ENCODE measurements at regions not wholly inside any gene's neighbourhood (a gene's known extent, or its start where the extent isn't known, plus 50 kb on each side); places are given as distances from the start of the nearest gene placed in this dataset.

GRCh38 chr9:88923092-88923491 lies 68.2 kb upstream of the S1PR3 start:
- no peak for TF ChIP-seq EZH2 (optimal IDR thresholded peaks at IDR 0.05; ENCODE audit: low read depth, low read length)
- TF ChIP-seq EZH2phosphoT487 (IDR thresholded peaks at IDR 0.05; ENCODE audit: low read length), result no peak
- no peak for TF ChIP-seq CTCF (IDR thresholded peaks at IDR 0.05; ENCODE audit: low read length)
- H3K27ac ChIP-seq (ENCODE audit: low read length), result no peak overlapping the region

GRCh38 chr9:88923653-88924288 lies 67.5 kb upstream of the S1PR3 start:
- Histone ChIP-seq H3K4me3 (ENCODE audit: low read length) (no peak overlapping the region), H3K27me3 (replicated peaks; ENCODE audit: insufficient read depth, low read length) (peaks cover 40% of the 10 kb centered on the region), H3K4me1 (ENCODE audit: low read length) (peaks cover 12% of the 10 kb centered on the region), H3K4me2 (ENCODE audit: low read depth, low read length) (no peak overlapping the region), H2AFZ (ENCODE audit: low read length) (no peak overlapping the region), H3K9me3 (replicated peaks; ENCODE audit: insufficient read depth, low read length) (no peaks in the 10 kb centered on the region), H3K27ac (ENCODE audit: low read length) (no peak overlapping the region), H3K9me2 (replicated peaks; ENCODE audit: insufficient read depth, low read length) (no peaks in the 10 kb centered on the region), H3F3A (ENCODE audit: insufficient read depth, low read length) (no peaks in the 10 kb centered on the region), H3K79me2 (ENCODE audit: low read length) (no peaks in the 10 kb centered on the region), H4K20me1 (ENCODE audit: insufficient read depth, low read length) (no peaks in the 10 kb centered on the region), H3K9ac (ENCODE audit: low read length) (no peak overlapping the region), H3K36me3 (replicated peaks; ENCODE audit: insufficient read depth, low read length) (no peaks in the 10 kb centered on the region)
- no peak for DNase-seq
- TF ChIP-seq EZH2 (optimal IDR thresholded peaks at IDR 0.05; ENCODE audit: low read depth, low read length), result no peak
- no peak for TF ChIP-seq EZH2phosphoT487 (IDR thresholded peaks at IDR 0.05; ENCODE audit: low read length)
- no peak for TF ChIP-seq CTCF (IDR thresholded peaks at IDR 0.05; ENCODE audit: low read length)

More at GRCh38 chr9:88923092-88923491, 68.2 kb upstream of the S1PR3 start:
- Histone ChIP-seq H3K9me2 (replicated peaks; ENCODE audit: insufficient read depth, low read length) (no peaks in the 10 kb centered on the region), H3K4me3 (ENCODE audit: low read length) (no peak overlapping the region), H3K27me3 (replicated peaks; ENCODE audit: insufficient read depth, low read length) (peaks cover 36% of the 10 kb centered on the region), H3F3A (ENCODE audit: insufficient read depth, low read length) (no peaks in the 10 kb centered on the region), H3K36me3 (replicated peaks; ENCODE audit: insufficient read depth, low read length) (no peaks in the 10 kb centered on the region), H2AFZ (ENCODE audit: low read length) (no peak overlapping the region), H3K79me2 (ENCODE audit: low read length) (no peaks in the 10 kb centered on the region), H3K9me3 (replicated peaks; ENCODE audit: insufficient read depth, low read length) (no peaks in the 10 kb centered on the region), H3K4me1 (ENCODE audit: low read length) (peaks cover 12% of the 10 kb centered on the region), H3K4me2 (ENCODE audit: low read depth, low read length) (no peak overlapping the region), H4K20me1 (ENCODE audit: insufficient read depth, low read length) (no peaks in the 10 kb centered on the region), H3K9ac (ENCODE audit: low read length) (no peak overlapping the region)
- no peak for DNase-seq

GRCh38 chr9:88925481-88925880 lies 65.8 kb upstream of the S1PR3 start:
- H3K4me2 ChIP-seq (ENCODE audit: low read depth, low read length), result no peak overlapping the region
- no peaks in the 10 kb centered on the region for H4K20me1 ChIP-seq (ENCODE audit: insufficient read depth, low read length)
- H3K27me3 ChIP-seq (replicated peaks; ENCODE audit: insufficient read depth, low read length), result peaks cover 47% of the 10 kb centered on the region
- H3K9me2 ChIP-seq (replicated peaks; ENCODE audit: insufficient read depth, low read length), result no peaks in the 10 kb centered on the region
- no peaks in the 10 kb centered on the region for H3F3A ChIP-seq (ENCODE audit: insufficient read depth, low read length)
- DNase-seq, result no peak
- no peaks in the 10 kb centered on the region for H3K79me2 ChIP-seq (ENCODE audit: low read length)
- no peak overlapping the region for H3K9ac ChIP-seq (ENCODE audit: low read length)
- TF ChIP-seq EZH2 (optimal IDR thresholded peaks at IDR 0.05; ENCODE audit: low read depth, low read length), result no peak
- TF ChIP-seq CTCF (IDR thresholded peaks at IDR 0.05; ENCODE audit: low read length), result no peak
- no peak for TF ChIP-seq EZH2phosphoT487 (IDR thresholded peaks at IDR 0.05; ENCODE audit: low read length)
- H3K4me1 ChIP-seq (ENCODE audit: low read length), result peaks cover 12% of the 10 kb centered on the region
- no peak overlapping the region for H3K4me3 ChIP-seq (ENCODE audit: low read length)
- no peak overlapping the region for H2AFZ ChIP-seq (ENCODE audit: low read length)
- H3K9me3 ChIP-seq (replicated peaks; ENCODE audit: insufficient read depth, low read length), result no peaks in the 10 kb centered on the region
- H3K27ac ChIP-seq (ENCODE audit: low read length), result no peak overlapping the region
- H3K36me3 ChIP-seq (replicated peaks; ENCODE audit: insufficient read depth, low read length), result no peaks in the 10 kb centered on the region
